ENCODE measurements at regions not wholly inside any gene's neighbourhood (a gene's known extent, or its start where the extent isn't known, plus 50 kb on each side); places are given as distances from the start of the nearest gene placed in this dataset.
"Not testable (repeated sequence)": the region's sequence is repeated elsewhere in the genome, so short reads cannot be mapped to it uniquely, and the experiment has no call there.

GRCh38 chr11:11715075-11715474, 93.3 kb upstream of the GALNT18 start:
- not testable (repeated sequence) for TF ChIP-seq CTCF, POLR2A, EP300, POLR2AphosphoS5 (IDR thresholded peaks at IDR 0.05)
